Left ventricle myocardium superior (tissue), 1 donor: ENCODE measurements at regions not wholly inside any gene's neighbourhood (a gene's known extent, or its start where the extent isn't known, plus 50 kb on each side); places are given as distances from the start of the nearest gene placed in this dataset.
A peak's percentile ranks its signal among the peaks of the same experiment; 100 is the strongest.

ENCODE experiments used
- ATAC-seq: fragments of 200-7000 bp; cut with Tn5 transposase; one replicate; pipeline ENCODE4 v1.9.1; 2020; ENCODE audit warnings: mild to moderate bottlenecking, moderate library complexity
- DNase-seq: peaks from one replicate; pipeline ENCODE4 v3.0.0-alpha.2; 2020
- intact Hi-C: fragments of 100-400 bp; cut with micrococcal nuclease; formaldehyde crosslinking; loops from one replicate; pipeline ENCODE4 v1.11.0; 2022
- donor health status: DM: no; HTN: yes; CAD: no; lungs with severe emphysema.

- ATAC-seq (no peak), DNase-seq (peak; percentile 6)
- intact Hi-C loops = no loop called here
Measured at GRCh38 chr11:69977951-69978350, 100.2 kb upstream of the ANO1 start.

GRCh38 chr11:69978841-69979614 lies 99.1 kb upstream of the ANO1 start:
- DNase-seq = no peak
- no peak for ATAC-seq
- intact Hi-C loops = no loop called here

- DNase-seq (peak; percentile 10), ATAC-seq (no peak)
- intact Hi-C loops = no loop called here
Measured at GRCh38 chr11:69979632-69980031, 98.5 kb upstream of the ANO1 start.

- intact Hi-C loops = no loop called here
- ATAC-seq (no peak), DNase-seq (peak; percentile 15)
Measured at GRCh38 chr11:69981119-69981784, 96.9 kb upstream of the ANO1 start.

GRCh38 chr11:69982690-69983570 lies 95.2 kb upstream of the ANO1 start:
- no peak for DNase-seq
- intact Hi-C loops = no loop called here
- ATAC-seq = no peak

GRCh38 chr11:69983571-69983877 lies 94.6 kb upstream of the ANO1 start:
- peak; percentile 9 for DNase-seq
- no peak for ATAC-seq
- intact Hi-C loops = no loop called here

- intact Hi-C loops = no loop called here
- ATAC-seq (no peak), DNase-seq (peak; percentile 4)
Measured at GRCh38 chr11:69983897-69984438, 94.1 kb upstream of the ANO1 start.

- no peak for ATAC-seq
- DNase-seq = peak; percentile 18
- intact Hi-C loops = no loop called here
Measured at GRCh38 chr11:69984457-69985261, 93.5 kb upstream of the ANO1 start.

- DNase-seq = no peak
- no peak for ATAC-seq
- intact Hi-C loops = no loop called here
Measured at GRCh38 chr11:69985331-69985640, 92.8 kb upstream of the ANO1 start.

- ATAC-seq = peak; percentile 64
- intact Hi-C loops = no loop called here
Measured at GRCh38 chr11:69985641-69986439, 92.3 kb upstream of the ANO1 start.

GRCh38 chr11:69986440-69986787 lies 91.7 kb upstream of the ANO1 start:
- DNase-seq (no peak), ATAC-seq (peak; percentile 60)
- intact Hi-C loops = no loop called here

More at GRCh38 chr11:69985641-69986439, 92.3 kb upstream of the ANO1 start:
- DNase-seq = peak; percentile 37

- ATAC-seq (no peak), DNase-seq (peak; percentile 5)
- intact Hi-C loops = no loop called here
Measured at GRCh38 chr11:69986830-69987229, 91.3 kb upstream of the ANO1 start.

- ATAC-seq (no peak), DNase-seq (no peak)
- intact Hi-C loops = no loop called here
Measured at GRCh38 chr11:69992026-69992425, 86.1 kb upstream of the ANO1 start.

- ATAC-seq (no peak), DNase-seq (no peak)
- intact Hi-C loops = no loop called here
Measured at GRCh38 chr11:69992943-69993694, 85.0 kb upstream of the ANO1 start.

- ATAC-seq (no peak), DNase-seq (no peak)
- intact Hi-C loops = no loop called here
Measured at GRCh38 chr11:69994810-69995209, 83.3 kb upstream of the ANO1 start.

GRCh38 chr11:69995697-69996096 lies 82.4 kb upstream of the ANO1 start:
- DNase-seq (no peak), ATAC-seq (no peak)
- intact Hi-C loops = no loop called here

GRCh38 chr11:69996451-69996850 lies 81.7 kb upstream of the ANO1 start:
- intact Hi-C loops = no loop called here

GRCh38 chr11:69997352-69997751 lies 80.8 kb upstream of the ANO1 start:
- intact Hi-C loops = no loop called here
- DNase-seq (no peak), ATAC-seq (no peak)

More at GRCh38 chr11:69996451-69996850, 81.7 kb upstream of the ANO1 start:
- no peak for ATAC-seq
- no peak for DNase-seq
